ENCODE measurements at regions not wholly inside any gene's neighbourhood (a gene's known extent, or its start where the extent isn't known, plus 50 kb on each side); places are given as distances from the start of the nearest gene placed in this dataset.

DNA sequence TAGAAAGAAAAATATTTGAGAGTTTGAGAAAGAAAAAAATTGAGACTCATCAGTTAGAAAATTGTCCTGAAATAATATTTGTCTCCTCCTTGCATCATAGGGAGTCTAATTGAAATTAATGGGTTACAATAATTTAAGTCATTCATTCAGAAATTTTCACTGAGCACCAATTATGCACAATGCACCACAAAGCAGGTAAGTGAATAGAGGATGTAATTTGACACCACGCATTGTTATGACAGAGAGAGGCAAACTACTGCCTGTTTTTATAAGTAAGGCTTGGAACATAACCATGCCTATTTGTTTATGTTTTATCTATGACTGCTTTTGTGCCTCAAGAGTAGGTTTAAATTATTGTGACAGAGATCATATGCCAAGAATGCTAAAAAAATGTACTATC, 537.9 kb upstream of the FAT3 start:
- H3K36me3 ChIP-seq (ENCODE audit: control insufficient read depth, low read length) = no peaks in the 10 kb centered on the region
- H3K4me1 ChIP-seq (ENCODE audit: control insufficient read depth, low read length) = no peaks in the 10 kb centered on the region
- H3K4me2 ChIP-seq (ENCODE audit: low read length) = no peak overlapping the region
- H3K9me3 ChIP-seq (ENCODE audit: control insufficient read depth, insufficient read depth, low read length) = no peaks in the 10 kb centered on the region
- no peaks in the 10 kb centered on the region for H3K27me3 ChIP-seq (ENCODE audit: control insufficient read depth, low read length)
- no peak overlapping the region for H3K27ac ChIP-seq (ENCODE audit: low read depth, low read length)
- no peak for TF ChIP-seq EZH2phosphoT487 (IDR thresholded peaks at IDR 0.05; ENCODE audit: borderline replicate concordance, low read length)
- TF ChIP-seq, protein P1, sequence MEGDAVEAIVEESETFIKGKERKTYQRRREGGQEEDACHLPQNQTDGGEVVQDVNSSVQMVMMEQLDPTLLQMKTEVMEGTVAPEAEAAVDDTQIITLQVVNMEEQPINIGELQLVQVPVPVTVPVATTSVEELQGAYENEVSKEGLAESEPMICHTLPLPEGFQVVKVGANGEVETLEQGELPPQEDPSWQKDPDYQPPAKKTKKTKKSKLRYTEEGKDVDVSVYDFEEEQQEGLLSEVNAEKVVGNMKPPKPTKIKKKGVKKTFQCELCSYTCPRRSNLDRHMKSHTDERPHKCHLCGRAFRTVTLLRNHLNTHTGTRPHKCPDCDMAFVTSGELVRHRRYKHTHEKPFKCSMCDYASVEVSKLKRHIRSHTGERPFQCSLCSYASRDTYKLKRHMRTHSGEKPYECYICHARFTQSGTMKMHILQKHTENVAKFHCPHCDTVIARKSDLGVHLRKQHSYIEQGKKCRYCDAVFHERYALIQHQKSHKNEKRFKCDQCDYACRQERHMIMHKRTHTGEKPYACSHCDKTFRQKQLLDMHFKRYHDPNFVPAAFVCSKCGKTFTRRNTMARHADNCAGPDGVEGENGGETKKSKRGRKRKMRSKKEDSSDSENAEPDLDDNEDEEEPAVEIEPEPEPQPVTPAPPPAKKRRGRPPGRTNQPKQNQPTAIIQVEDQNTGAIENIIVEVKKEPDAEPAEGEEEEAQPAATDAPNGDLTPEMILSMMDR (IDR thresholded peaks at IDR 0.05; ENCODE audit: low read depth, low read length, poor library complexity, severe bottlenecking) = no peak
- H3K4me3 ChIP-seq (ENCODE audit: low read length) = no peak overlapping the region
- no peaks in the 10 kb centered on the region for H3K9me2 ChIP-seq (replicated peaks; ENCODE audit: control insufficient read depth, low read length)
- H4K20me1 ChIP-seq (ENCODE audit: control insufficient read depth, insufficient read depth, low read depth, low read length) = no peaks in the 10 kb centered on the region
- H3K79me2 ChIP-seq (ENCODE audit: control insufficient read depth, low read length) = no peaks in the 10 kb centered on the region
- H3F3A ChIP-seq (ENCODE audit: control insufficient read depth, insufficient read depth) = no peaks in the 10 kb centered on the region

DNA sequence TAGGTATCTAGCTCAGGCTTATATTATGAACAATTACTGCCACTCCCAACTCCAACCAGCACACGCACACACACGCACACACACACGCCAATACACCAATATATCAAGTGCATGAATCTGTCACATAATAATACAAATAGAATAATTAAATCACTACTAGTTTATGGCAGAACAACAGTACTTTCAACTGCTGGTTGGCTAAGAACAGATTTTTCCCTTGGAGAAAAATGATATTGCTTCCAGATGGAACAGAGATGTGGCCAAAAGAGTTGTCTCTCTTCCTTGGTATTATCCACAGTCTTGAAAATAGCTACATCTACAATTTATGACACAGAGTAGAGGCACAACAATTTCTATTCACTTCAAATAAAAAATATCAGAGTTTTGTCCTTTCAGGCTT, 538.3 kb upstream of the FAT3 start:
- Histone ChIP-seq H4K20me1 (ENCODE audit: control insufficient read depth, insufficient read depth, low read depth, low read length) (no peaks in the 10 kb centered on the region), H3K27ac (ENCODE audit: low read depth, low read length) (no peak overlapping the region), H3K4me2 (ENCODE audit: low read length) (no peak overlapping the region), H3K36me3 (ENCODE audit: control insufficient read depth, low read length) (no peaks in the 10 kb centered on the region), H3F3A (ENCODE audit: control insufficient read depth, insufficient read depth) (no peaks in the 10 kb centered on the region), H3K27me3 (ENCODE audit: control insufficient read depth, low read length) (no peaks in the 10 kb centered on the region), H3K9me2 (replicated peaks; ENCODE audit: control insufficient read depth, low read length) (no peaks in the 10 kb centered on the region), H3K4me1 (ENCODE audit: control insufficient read depth, low read length) (no peaks in the 10 kb centered on the region), H3K79me2 (ENCODE audit: control insufficient read depth, low read length) (no peaks in the 10 kb centered on the region), H3K9me3 (ENCODE audit: control insufficient read depth, insufficient read depth, low read length) (no peaks in the 10 kb centered on the region), H3K4me3 (ENCODE audit: low read length) (no peak overlapping the region)
- TF ChIP-seq EZH2phosphoT487 (IDR thresholded peaks at IDR 0.05; ENCODE audit: borderline replicate concordance, low read length) = no peak
- TF ChIP-seq, protein P1 (IDR thresholded peaks at IDR 0.05; ENCODE audit: low read depth, low read length, poor library complexity, severe bottlenecking) = no peak

DNA sequence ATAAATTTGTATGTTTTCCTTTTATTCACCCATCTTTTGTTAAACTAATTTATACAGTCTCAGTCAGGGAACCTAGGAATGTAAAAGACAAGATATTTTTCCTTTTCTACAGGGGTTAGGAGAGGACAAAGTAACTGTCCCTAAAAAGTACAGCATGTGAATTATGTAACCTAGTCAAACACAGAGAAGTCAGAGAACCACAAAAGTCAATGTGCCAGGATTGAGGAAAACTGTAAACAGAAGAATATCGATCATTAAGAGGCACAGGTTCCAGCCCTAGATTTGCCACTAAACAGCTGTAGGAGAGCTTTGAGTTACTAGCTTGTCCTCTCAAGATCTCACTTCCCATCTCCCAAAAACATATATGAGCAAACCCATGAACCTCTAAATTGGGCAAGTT, 550.9 kb upstream of the FAT3 start:
- Histone ChIP-seq H3K79me2 (ENCODE audit: control insufficient read depth, low read length) (no peaks in the 10 kb centered on the region), H3K9me3 (ENCODE audit: control insufficient read depth, insufficient read depth, low read length) (no peaks in the 10 kb centered on the region), H3K4me3 (ENCODE audit: low read length) (no peak overlapping the region), H3F3A (ENCODE audit: control insufficient read depth, insufficient read depth) (no peaks in the 10 kb centered on the region), H3K27me3 (ENCODE audit: control insufficient read depth, low read length) (no peaks in the 10 kb centered on the region), H4K20me1 (ENCODE audit: control insufficient read depth, insufficient read depth, low read depth, low read length) (no peaks in the 10 kb centered on the region), H3K4me2 (ENCODE audit: low read length) (no peak overlapping the region), H3K27ac (ENCODE audit: low read depth, low read length) (no peak overlapping the region), H3K4me1 (ENCODE audit: control insufficient read depth, low read length) (no peaks in the 10 kb centered on the region), H3K36me3 (ENCODE audit: control insufficient read depth, low read length) (no peaks in the 10 kb centered on the region), H3K9me2 (replicated peaks; ENCODE audit: control insufficient read depth, low read length) (no peaks in the 10 kb centered on the region)
- TF ChIP-seq EZH2phosphoT487 (IDR thresholded peaks at IDR 0.05; ENCODE audit: borderline replicate concordance, low read length) = no peak
- TF ChIP-seq, protein P1 (IDR thresholded peaks at IDR 0.05; ENCODE audit: low read depth, low read length, poor library complexity, severe bottlenecking) = no peak

DNA sequence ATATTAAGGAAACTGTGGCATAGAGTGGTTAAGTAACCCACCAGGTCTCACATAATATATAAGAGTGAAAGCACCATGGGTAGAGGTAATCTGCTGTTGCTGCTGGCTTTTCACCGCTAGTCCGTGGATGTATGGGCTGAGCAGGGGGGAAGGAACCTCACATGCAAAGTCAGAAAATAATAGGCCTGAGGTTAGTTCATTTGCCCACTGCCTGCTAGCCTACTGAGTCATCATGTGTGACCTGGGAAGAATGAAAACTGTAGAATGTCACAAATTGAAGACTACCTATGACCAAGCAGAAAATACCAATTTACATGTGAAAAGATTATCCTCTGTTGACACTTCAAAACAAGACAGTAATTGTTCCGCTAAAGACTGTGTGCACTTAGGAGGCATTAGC, 560.1 kb upstream of the FAT3 start:
- Histone ChIP-seq H3K36me3 (ENCODE audit: control insufficient read depth, low read length) (no peaks in the 10 kb centered on the region), H3F3A (ENCODE audit: control insufficient read depth, insufficient read depth) (no peaks in the 10 kb centered on the region), H3K9me3 (ENCODE audit: control insufficient read depth, insufficient read depth, low read length) (no peaks in the 10 kb centered on the region), H3K4me3 (ENCODE audit: low read length) (no peak overlapping the region), H3K27me3 (ENCODE audit: control insufficient read depth, low read length) (no peaks in the 10 kb centered on the region), H3K4me1 (ENCODE audit: control insufficient read depth, low read length) (no peaks in the 10 kb centered on the region), H4K20me1 (ENCODE audit: control insufficient read depth, insufficient read depth, low read depth, low read length) (no peaks in the 10 kb centered on the region), H3K27ac (ENCODE audit: low read depth, low read length) (no peak overlapping the region), H3K9me2 (replicated peaks; ENCODE audit: control insufficient read depth, low read length) (no peaks in the 10 kb centered on the region), H3K4me2 (ENCODE audit: low read length) (no peak overlapping the region), H3K79me2 (ENCODE audit: control insufficient read depth, low read length) (no peaks in the 10 kb centered on the region)
- TF ChIP-seq EZH2phosphoT487 (IDR thresholded peaks at IDR 0.05; ENCODE audit: borderline replicate concordance, low read length) = no peak
- TF ChIP-seq, protein P1 (IDR thresholded peaks at IDR 0.05; ENCODE audit: low read depth, low read length, poor library complexity, severe bottlenecking) = no peak

All from DOHH2 (cell line).